Esophagus squamous epithelium (tissue), 5 donors: ENCODE measurements at regions not wholly inside any gene's neighbourhood (a gene's known extent, or its start where the extent isn't known, plus 50 kb on each side); places are given as distances from the start of the nearest gene placed in this dataset.

ENCODE experiments used
- DNase-seq: peaks from one replicate; lab custom pipeline; 2025; lab: John Stamatoyannopoulos, UW
- H3K27ac ChIP-seq, 4 donors: fragments of 200-600 bp; sonication (generic); one replicate each; pipeline ENCODE4 v1.5.1; 2016 to 2019; ENCODE audit warnings: mild to moderate bottlenecking in 1 of 4
- H3K27me3 ChIP-seq, 4 donors: fragments of 200-600 bp; sonication (generic); 1 replicate in 3 of 4; 2 replicates in 1 of 4; pipeline versions ENCODE4 v1.5.1 to v1.6.0; 2017 to 2021; ENCODE audit warnings: antibody characterized with exemption in 1 of 4
- H3K36me3 ChIP-seq, 3 donors: fragments of 200-600 bp; sonication (generic); one replicate each; pipeline ENCODE4 v1.5.1; 2016 to 2019
- H3K4me1 ChIP-seq, 3 donors: fragments of 200-600 bp; sonication (generic); one replicate each; pipeline ENCODE4 v1.5.1; 2017 to 2019
- H3K4me3 ChIP-seq, 4 donors: fragments of 200-600 bp; sonication (generic); 1 replicate in 3 of 4; 2 replicates in 1 of 4; pipeline ENCODE4 v1.5.1; 2016 to 2019; ENCODE audit warnings: mild to moderate bottlenecking in 2 of 4, moderate library complexity in 1 of 4
- H3K9me3 ChIP-seq, 3 donors: fragments of 200-600 bp; sonication (generic); one replicate each; pipeline ENCODE4 v1.5.1; 2016 to 2019
- CTCF ChIP-seq, 6 experiments: fragments of 450-650 bp in 4 of 6; fragments of 200-600 bp in 2 of 6; sonication (generic) in 2 of 6; IDR thresholded peaks; one replicate each; pipeline ENCODE4 v1.5.1; 2016 to 2019; ENCODE audit warnings: antibody characterized with exemption in 6 of 6, mild to moderate bottlenecking in 4 of 6, moderate library complexity in 4 of 6
- POLR2A ChIP-seq, 4 donors: fragments of 450-650 bp; IDR thresholded peaks; one replicate each; pipeline ENCODE4 v1.6.1; 2017; ENCODE audit warnings: antibody characterized with exemption in 4 of 4, mild to moderate bottlenecking in 4 of 4, moderate library complexity in 3 of 4
- WGBS, 2 donors: methylation state at CpG; one replicate each; pipeline ENCODE4 v1.1.5; 2018; 5-methylcytosine and 5-hydroxymethylcytosine counted together
- intact Hi-C: fragments of 100-400 bp; cut with DNase I; formaldehyde crosslinking; loops from one replicate; pipeline ENCODE4 v1.15.0; 2022
- donor health status: DM: yes; HTN: yes; CAD: no.

GRCh38 chr5:2172471-2172870 lies 289.7 kb upstream of the IRX4 start:
- Histone ChIP-seq H3K27me3 (peaks cover 0 to 34% (median 0%) of the 10 kb centered on the region in 4 donors), H3K27ac (no peak overlapping the region), H3K4me1 (no peaks in the 10 kb centered on the region), H3K36me3 (no peaks in the 10 kb centered on the region), H3K9me3 (no peaks in the 10 kb centered on the region), H3K4me3 (no peak overlapping the region)
- intact Hi-C loops, result no loop called here
- DNase-seq, result no peak
- WGBS, 2 donors, result 51 to 73% methylated on average over 5 of the region's 5 CpGs
- TF ChIP-seq CTCF (IDR thresholded peaks at IDR 0.05) (no peak), POLR2A (IDR thresholded peaks at IDR 0.05) (no peak)

GRCh38 chr5:2170761-2171160 lies 288.0 kb upstream of the IRX4 start:
- TF ChIP-seq CTCF (IDR thresholded peaks at IDR 0.05) (no peak), POLR2A (IDR thresholded peaks at IDR 0.05) (no peak)
- intact Hi-C loops, result no loop called here

GRCh38 chr5:2169850-2170760 lies 287.4 kb upstream of the IRX4 start:
- TF ChIP-seq CTCF (IDR thresholded peaks at IDR 0.05), result no peak
- no peak for TF ChIP-seq POLR2A (IDR thresholded peaks at IDR 0.05)
- intact Hi-C loops, result no loop called here
- no peak for DNase-seq
- Histone ChIP-seq H3K27ac (no peak overlapping the region), H3K9me3 (no peaks in the 10 kb centered on the region), H3K4me3 (no peak overlapping the region), H3K36me3 (no peaks in the 10 kb centered on the region), H3K4me1 (no peaks in the 10 kb centered on the region), H3K27me3 (peaks cover 0 to 50% (median 0%) of the 10 kb centered on the region in 4 donors)
- WGBS, 2 donors, result 69 to 72% methylated on average over 7 to 10 of the region's 47 CpGs

More at GRCh38 chr5:2170761-2171160, 288.0 kb upstream of the IRX4 start:
- no peaks in the 10 kb centered on the region for H3K4me1 ChIP-seq
- DNase-seq, result no peak
- 39 to 55% methylated on average over 7 of the region's 7 CpGs for WGBS, 2 donors
- no peak overlapping the region for H3K4me3 ChIP-seq
- H3K36me3 ChIP-seq, result no peaks in the 10 kb centered on the region
- H3K9me3 ChIP-seq, result no peaks in the 10 kb centered on the region
- no peak overlapping the region for H3K27ac ChIP-seq
- peaks cover 0 to 46% (median 0%) of the 10 kb centered on the region in 4 donors for H3K27me3 ChIP-seq

- no peaks in the 10 kb centered on the region for H3K4me1 ChIP-seq
- no peak overlapping the region for H3K4me3 ChIP-seq
- DNase-seq, result no peak
- peaks cover 0 to 50% (median 0%) of the 10 kb centered on the region in 4 donors for H3K27me3 ChIP-seq
- H3K9me3 ChIP-seq, result no peaks in the 10 kb centered on the region
- H3K36me3 ChIP-seq, result no peaks in the 10 kb centered on the region
- intact Hi-C loops, result no loop called here
- WGBS, 2 donors, result 64 to 83% methylated on average over 2 to 10 of the region's 10 CpGs
- H3K27ac ChIP-seq, result no peak overlapping the region
- TF ChIP-seq POLR2A (IDR thresholded peaks at IDR 0.05) (no peak), CTCF (IDR thresholded peaks at IDR 0.05) (no peak)
Measured at GRCh38 chr5:2169430-2169808, 286.7 kb upstream of the IRX4 start.
